Ammon's horn (tissue), 1 donor: ENCODE measurements at regions not wholly inside any gene's neighbourhood (a gene's known extent, or its start where the extent isn't known, plus 50 kb on each side); places are given as distances from the start of the nearest gene placed in this dataset.
"Not testable (repeated sequence)": the region's sequence is repeated elsewhere in the genome, so short reads cannot be mapped to it uniquely, and the experiment has no call there.

ENCODE experiments used
- DNase-seq: peaks from one replicate; pipeline ENCODE4 v3.0.0-alpha.2; 2016; ENCODE audit warnings: low spot score

GRCh38 chr14:38405851-38406635, 150.2 kb upstream of the CLEC14A start:
- DNase-seq, result no peak

DNA sequence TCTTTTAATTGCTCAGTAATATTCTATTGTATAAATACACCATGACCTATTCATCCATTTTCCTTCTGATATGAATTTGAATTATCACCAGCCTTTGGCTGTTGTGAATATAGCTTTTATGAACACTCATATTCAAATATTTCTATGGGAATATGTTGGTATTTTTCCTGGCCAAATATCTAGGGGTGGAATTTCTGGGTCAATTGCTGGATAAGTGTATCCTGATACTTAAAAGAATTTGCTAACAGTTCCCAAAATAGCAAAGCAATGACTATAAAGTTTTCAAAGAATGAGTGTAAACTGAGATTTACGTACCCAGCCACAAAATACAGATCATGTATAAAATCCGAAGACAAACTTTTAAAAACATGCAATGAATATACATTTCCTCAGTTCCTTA, 148.7 kb upstream of the CLEC14A start:
- DNase-seq, result no peak

- DNase-seq, result no peak
Observed at GRCh38 chr14:38404100-38404541, 148.2 kb upstream of the CLEC14A start.

DNA sequence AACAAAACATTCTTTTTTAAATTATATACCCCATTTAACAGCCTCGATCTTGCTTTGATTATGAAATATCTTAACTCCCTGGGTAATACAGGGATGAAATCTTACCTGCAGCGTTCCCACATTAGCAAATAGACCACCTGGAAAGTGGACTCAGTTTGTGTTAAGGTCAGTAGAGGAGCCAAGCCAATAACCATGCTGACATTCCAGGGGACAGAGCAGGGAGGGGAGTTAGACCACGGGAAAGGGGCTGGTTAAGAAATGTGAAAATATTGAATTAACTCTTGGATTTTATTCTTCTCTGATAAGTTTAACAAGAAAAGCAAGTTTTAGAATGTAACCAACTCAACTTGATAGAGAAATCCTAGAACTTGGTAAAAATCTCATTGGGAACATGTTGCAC, 144.9 kb upstream of the CLEC14A start:
- DNase-seq, result no peak

DNA sequence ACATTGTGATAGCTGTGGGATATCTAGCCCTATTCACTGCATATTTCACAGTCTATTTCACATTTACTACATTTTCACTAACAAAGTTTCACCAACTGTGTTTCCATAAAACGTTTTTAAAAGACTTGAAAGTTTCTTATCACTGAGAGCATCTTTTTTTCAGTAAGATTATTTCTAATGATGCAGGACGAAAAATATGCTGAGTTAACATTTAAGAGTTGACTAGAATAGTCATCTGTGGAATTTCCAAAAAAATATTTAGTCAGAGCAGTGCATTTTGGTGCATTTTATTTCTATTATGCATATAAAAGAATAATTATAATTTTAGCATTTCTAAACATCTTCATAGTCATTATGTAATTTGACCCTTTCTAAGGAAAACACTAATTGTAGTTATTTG, 143.8 kb upstream of the CLEC14A start:
- DNase-seq, result no peak

- no peak for DNase-seq
Observed at GRCh38 chr14:38394767-38395166, 138.9 kb upstream of the CLEC14A start.

- no peak for DNase-seq
Observed at GRCh38 chr14:38394064-38394463, 138.2 kb upstream of the CLEC14A start.

DNA sequence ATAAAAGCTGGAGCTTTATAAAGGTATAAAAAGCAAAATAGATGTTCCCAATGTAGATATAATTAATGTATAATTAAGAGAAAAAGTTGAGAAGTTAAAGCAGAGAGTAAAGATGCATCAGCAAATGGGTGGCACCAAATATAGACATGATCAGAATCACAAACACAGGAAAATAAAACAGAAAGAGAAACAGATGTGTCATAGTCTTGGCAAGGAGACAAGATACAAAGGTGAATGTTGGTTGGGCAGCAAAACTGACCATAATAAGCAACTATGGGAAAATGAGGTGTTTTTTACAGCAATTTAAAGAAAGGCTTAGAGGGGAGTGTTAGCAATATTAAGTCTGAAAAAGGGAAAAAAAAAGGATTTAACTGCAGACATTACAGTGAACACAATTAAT, 135.4 kb upstream of the CLEC14A start:
- DNase-seq, result no peak

GRCh38 chr14:38389681-38390080, 133.8 kb upstream of the CLEC14A start:
- DNase-seq, result no peak

- DNase-seq, result no peak
Observed at GRCh38 chr14:38387821-38388220, 131.9 kb upstream of the CLEC14A start.

- DNase-seq, result no peak
Observed at GRCh38 chr14:38385836-38386235, 129.9 kb upstream of the CLEC14A start.

- DNase-seq, result no peak
Observed at GRCh38 chr14:38385343-38385742, 129.4 kb upstream of the CLEC14A start.

- DNase-seq, result no peak
Observed at GRCh38 chr14:38384741-38385140, 128.8 kb upstream of the CLEC14A start.

DNA sequence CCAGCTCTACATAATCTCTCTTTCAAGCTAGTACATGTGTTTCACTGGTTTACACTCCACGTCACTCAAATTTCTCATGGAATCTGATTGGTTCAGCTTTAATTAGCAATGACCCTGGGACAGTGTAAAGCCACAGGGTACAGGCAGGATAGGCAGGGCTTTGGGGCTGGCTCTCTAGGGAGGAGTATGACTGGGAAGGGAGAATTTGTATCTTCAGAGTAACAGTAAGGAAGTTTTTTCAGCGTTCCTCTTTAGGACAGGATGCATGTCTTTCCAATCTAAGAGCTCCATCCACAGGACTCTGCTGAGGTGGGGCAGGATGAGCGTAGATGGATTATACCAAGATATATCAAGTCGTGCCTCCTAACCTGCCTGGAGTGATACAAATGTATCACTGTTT, 112.0 kb upstream of the CLEC14A start:
- DNase-seq, result no peak

DNA sequence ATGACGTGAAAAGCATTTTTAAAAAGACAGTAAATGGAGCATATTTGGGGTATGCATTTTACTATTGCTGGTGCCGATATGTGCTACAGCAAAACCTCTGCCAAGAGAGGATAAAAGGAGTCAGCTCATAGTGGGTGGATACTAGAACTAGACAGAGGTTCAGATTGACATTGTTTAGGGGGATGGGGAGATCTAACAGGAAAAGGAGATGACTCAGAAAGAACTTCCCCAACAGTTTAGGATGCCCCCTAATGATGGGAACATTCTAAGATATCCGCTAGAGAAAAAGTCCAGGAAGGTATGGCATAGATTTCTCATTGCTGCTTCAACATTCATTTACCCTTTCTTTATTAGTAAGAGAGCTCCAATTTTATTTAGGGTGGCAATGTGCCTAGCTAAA, 110.5 kb upstream of the CLEC14A start:
- DNase-seq, result no peak

- DNase-seq, result no peak
Observed at GRCh38 chr14:38363217-38363616, 107.3 kb upstream of the CLEC14A start.

- no peak for DNase-seq
Observed at GRCh38 chr14:38357557-38357956, 101.7 kb upstream of the CLEC14A start.

DNA sequence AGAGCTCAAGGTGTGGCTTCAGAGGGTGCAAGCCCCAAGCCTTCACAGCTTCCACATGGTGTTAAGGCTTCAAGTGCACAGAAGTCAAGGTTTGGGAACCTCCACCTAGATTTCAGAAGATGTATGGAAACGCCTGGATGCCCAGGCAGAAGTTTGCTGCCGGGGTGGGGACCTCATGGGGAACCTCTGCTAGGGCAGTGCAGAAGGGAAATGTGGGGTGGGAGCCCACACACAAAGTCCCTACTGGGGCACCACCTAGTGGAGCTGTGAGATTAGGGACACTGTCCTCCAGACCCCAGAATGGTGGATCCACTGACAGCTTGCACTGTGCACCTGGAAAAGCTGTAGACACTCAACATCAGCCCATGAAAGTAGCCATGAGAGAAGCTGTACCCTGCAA, 99.6 kb upstream of the CLEC14A start:
- DNase-seq, result not testable (repeated sequence)

DNA sequence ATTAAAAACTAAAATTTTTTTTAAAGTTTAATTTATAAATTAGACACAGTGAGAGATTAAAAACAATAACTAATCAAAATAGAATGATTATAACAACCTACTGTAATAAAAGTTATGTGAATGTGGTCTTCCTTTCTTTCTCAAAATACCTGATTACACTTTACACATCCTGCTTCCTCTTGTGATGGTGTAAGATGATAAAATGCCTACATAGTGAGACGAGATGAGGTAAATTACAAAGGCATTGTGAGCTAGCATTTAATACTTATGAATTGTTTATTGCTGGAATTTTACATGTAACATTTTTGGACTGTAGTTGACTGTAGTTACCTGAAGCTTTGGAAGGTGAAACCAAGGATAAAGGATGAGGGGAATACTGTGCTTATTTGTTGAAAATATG, 94.2 kb upstream of the CLEC14A start:
- DNase-seq, result no peak

GRCh38 chr14:38342803-38343202, 86.9 kb upstream of the CLEC14A start:
- DNase-seq, result no peak

GRCh38 chr14:38339696-38340095, 83.8 kb upstream of the CLEC14A start:
- DNase-seq, result no peak

DNA sequence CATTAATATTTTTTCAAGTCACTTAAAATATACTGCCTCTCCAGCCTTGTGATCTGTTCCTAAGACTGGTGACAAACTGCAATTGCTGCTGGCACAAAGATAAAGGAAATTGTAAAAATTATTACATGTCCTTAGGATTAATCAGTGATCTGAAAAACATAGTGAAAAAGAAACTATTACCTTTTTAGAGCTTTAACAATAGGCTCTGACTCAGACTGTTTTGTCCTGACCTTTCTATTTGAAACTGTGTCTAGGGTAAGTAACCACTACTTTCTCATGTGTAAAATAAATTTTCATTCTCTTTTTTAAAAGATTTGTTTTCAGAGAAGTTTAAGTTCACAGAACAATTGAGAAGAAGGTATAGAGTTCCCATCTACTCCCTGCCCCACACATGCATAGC, 80.4 kb upstream of the CLEC14A start:
- no peak for DNase-seq

DNA sequence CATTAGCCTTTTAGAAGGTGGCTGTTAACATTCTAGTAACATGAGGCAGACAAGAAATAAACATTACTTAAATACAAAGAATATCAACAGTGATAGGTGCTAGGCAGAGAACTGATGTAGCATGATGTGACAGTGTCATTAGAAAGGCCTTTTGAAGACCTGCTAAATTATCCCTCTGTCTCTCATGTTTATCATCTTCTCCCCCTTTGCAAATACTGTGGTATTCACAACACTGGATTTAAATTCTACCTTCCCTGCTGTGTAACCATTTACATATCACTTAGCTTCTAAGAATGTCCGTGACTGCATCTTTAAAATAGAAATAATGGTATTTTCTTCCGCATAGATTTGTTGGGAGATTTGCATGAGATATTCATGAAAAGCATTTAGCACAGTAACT, 74.4 kb upstream of the CLEC14A start:
- DNase-seq, result no peak

DNA sequence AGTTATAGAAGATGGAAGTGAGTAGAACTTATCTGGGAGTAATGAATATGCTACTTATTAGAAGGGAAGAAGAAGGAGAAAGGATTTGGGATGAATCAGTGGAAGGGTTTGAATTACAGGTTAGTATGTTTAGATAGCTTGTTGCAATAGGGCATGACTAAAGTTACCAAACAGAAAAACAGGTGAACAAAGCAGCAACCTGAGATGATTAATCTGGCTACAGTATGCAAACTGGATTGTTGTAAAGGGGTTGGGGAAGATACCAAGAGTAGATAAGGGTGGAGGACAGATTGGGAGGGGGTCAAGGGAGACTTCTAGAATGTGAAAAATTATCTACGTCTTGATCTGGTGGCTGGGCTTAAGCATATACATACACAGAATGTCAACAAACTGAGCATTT, 73.4 kb upstream of the CLEC14A start:
- no peak for DNase-seq
